SU-DHL-6 (cell line): ENCODE measurements at regions not wholly inside any gene's neighbourhood (a gene's known extent, or its start where the extent isn't known, plus 50 kb on each side); places are given as distances from the start of the nearest gene placed in this dataset.

ENCODE experiments used
- EZH2phosphoT487 ChIP-seq: fragments of 200-600 bp; sonication (generic), shearing (Covaris generic); conservative IDR thresholded peaks from 2 replicates; pipeline ENCODE4 v1.6.1; 2018; ENCODE audit warnings: mild to moderate bottlenecking, antibody characterized with exemption, low read length, moderate library complexity, mixed read lengths
- TF ChIP-seq, protein P1 (sequence below): fragments of 200-600 bp; sonication (generic); IDR thresholded peaks from one replicate; pipeline ENCODE4 v1.5.1; 2017; ENCODE audit warnings: antibody characterized with exemption, mild to moderate bottlenecking, low read length, moderate library complexity; ENCODE audit not compliant: insufficient read depth, poor library complexity, severe bottlenecking

DNA sequence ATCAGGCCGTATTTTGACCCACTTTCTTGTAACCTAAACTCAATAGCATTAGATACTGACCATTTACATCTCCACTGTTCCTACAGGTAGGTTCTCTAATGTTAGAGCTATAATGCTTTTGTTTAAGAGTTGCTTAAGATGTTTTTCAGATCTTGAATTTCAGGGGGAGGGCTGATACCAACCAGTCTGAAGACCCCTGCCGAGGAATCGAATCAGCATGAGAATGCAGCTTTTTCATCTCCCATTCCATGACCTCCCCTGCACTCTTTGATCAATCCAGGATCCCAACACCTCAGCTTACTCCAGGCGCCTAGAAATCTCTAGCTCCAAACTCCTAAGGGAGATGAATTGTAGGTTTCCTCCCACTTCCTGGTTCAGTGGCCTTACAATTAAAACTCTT lies 120.5 kb upstream of the MC4R start:
- TF ChIP-seq, protein P1, sequence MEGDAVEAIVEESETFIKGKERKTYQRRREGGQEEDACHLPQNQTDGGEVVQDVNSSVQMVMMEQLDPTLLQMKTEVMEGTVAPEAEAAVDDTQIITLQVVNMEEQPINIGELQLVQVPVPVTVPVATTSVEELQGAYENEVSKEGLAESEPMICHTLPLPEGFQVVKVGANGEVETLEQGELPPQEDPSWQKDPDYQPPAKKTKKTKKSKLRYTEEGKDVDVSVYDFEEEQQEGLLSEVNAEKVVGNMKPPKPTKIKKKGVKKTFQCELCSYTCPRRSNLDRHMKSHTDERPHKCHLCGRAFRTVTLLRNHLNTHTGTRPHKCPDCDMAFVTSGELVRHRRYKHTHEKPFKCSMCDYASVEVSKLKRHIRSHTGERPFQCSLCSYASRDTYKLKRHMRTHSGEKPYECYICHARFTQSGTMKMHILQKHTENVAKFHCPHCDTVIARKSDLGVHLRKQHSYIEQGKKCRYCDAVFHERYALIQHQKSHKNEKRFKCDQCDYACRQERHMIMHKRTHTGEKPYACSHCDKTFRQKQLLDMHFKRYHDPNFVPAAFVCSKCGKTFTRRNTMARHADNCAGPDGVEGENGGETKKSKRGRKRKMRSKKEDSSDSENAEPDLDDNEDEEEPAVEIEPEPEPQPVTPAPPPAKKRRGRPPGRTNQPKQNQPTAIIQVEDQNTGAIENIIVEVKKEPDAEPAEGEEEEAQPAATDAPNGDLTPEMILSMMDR = no peak
- TF ChIP-seq EZH2phosphoT487 = no peak
